ENCODE measurements at regions not wholly inside any gene's neighbourhood (a gene's known extent, or its start where the extent isn't known, plus 50 kb on each side); places are given as distances from the start of the nearest gene placed in this dataset.
"Not testable (repeated sequence)": the region's sequence is repeated elsewhere in the genome, so short reads cannot be mapped to it uniquely, and the experiment has no call there.

GRCh38 chr3:185306286-185306685 lies 52.4 kb upstream of the EHHADH start:
- not testable (repeated sequence) for DNase-seq

- DNase-seq: no peak
Measured at GRCh38 chr3:185306847-185307246, 53.0 kb upstream of the EHHADH start.

- peak; percentile 21 to 72 (median 30) for DNase-seq
Measured at GRCh38 chr3:185308126-185308754, 54.4 kb upstream of the EHHADH start.

- DNase-seq: no peak
Measured at GRCh38 chr3:185309302-185309701, 53.6 kb upstream of the MAP3K13 start.

DNA sequence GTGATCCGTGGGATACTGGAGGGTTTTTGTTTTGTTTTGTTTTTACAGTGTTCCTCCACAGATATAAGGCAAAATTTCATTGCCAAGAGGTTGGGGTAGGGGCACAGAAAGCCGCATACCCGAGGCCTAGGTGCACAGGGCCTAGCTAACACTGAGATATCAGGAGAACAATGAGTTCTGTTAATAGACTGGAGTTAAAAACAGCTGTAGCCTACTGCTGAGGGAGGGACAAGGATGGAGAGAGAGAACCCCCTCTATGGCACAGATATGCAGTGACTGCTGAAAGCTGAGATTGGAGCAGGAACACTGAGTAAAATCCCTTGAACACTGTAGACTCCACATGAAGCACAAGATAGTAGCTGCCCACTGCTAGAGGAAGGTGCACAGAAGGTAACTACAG lies 53.1 kb upstream of the MAP3K13 start:
- no peak for DNase-seq

DNA sequence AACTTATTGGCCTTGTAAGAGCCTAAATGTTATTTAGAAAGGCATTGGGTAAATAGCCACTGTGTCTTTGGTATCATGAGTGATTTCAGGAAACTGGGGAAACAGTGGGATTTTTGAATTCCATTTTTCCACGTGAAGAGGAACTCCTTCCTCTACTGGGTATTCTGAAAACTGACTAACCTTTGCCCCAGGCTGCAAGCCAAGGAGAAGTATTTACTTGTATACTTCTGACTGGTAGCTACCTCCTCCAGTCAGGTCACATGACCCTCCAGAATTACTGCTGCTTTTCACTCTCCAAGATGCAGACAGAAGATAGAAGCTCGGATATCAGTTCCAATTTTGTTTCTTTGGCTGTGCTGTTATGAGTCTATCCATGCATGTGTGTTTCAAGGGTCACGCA lies 50.9 kb upstream of the MAP3K13 start:
- no peak for DNase-seq

All from NCI-H1417 (cell line).